ENCODE measurements at regions not wholly inside any gene's neighbourhood (a gene's known extent, or its start where the extent isn't known, plus 50 kb on each side); places are given as distances from the start of the nearest gene placed in this dataset.

GRCh38 chr6:146955570-146955969 is 248.6 kb upstream of the STXBP5 start:
- H3K9me3 Mint-ChIP-seq: peaks cover 0 to 1% of the 10 kb centered on the region in 2 donors
- H3K36me3 Mint-ChIP-seq: no peaks in the 10 kb centered on the region
- H3K4me1 Mint-ChIP-seq: peaks cover 2 to 6% of the 10 kb centered on the region in 2 donors
- H3K27me3 Mint-ChIP-seq: peaks cover 0 to 6% of the 10 kb centered on the region in 2 donors
- H3K27ac Mint-ChIP-seq: no peak overlapping the region
- ATAC-seq (replicated peaks): no peak
- no peak overlapping the region for H3K4me3 Mint-ChIP-seq
- DNase-seq: no peak

- no peaks in the 10 kb centered on the region for H3K4me1 Mint-ChIP-seq
- H3K4me3 Mint-ChIP-seq: no peak overlapping the region
- no peak for ATAC-seq (replicated peaks)
Observed at GRCh38 chr6:146957181-146958093, 246.8 kb upstream of the STXBP5 start.

GRCh38 chr6:146961831-146962230 is 242.4 kb upstream of the STXBP5 start:
- peaks cover 22 to 23% of the 10 kb centered on the region in 2 donors for H3K9me3 Mint-ChIP-seq
- peaks cover 0 to 5% of the 10 kb centered on the region in 2 donors for H3K36me3 Mint-ChIP-seq
- no peaks in the 10 kb centered on the region for H3K27me3 Mint-ChIP-seq
- ATAC-seq (replicated peaks): no peak
- H3K4me1 Mint-ChIP-seq: no peaks in the 10 kb centered on the region
- no peak overlapping the region for H3K27ac Mint-ChIP-seq
- no peak overlapping the region for H3K4me3 Mint-ChIP-seq
- no peak for DNase-seq

More at GRCh38 chr6:146957181-146958093, 246.8 kb upstream of the STXBP5 start:
- DNase-seq: no peak
- Mint-ChIP-seq H3K27me3 (no peaks in the 10 kb centered on the region), H3K27ac (no peak overlapping the region), H3K9me3 (peaks cover 0 to 1% of the 10 kb centered on the region in 2 donors), H3K36me3 (no peaks in the 10 kb centered on the region)

GRCh38 chr6:146962329-146962728 is 241.9 kb upstream of the STXBP5 start:
- Mint-ChIP-seq H3K4me1 (no peaks in the 10 kb centered on the region), H3K9me3 (peaks cover 22 to 25% of the 10 kb centered on the region in 2 donors), H3K27ac (no peak overlapping the region), H3K4me3 (no peak overlapping the region), H3K36me3 (peaks cover 0 to 5% of the 10 kb centered on the region in 2 donors), H3K27me3 (no peaks in the 10 kb centered on the region)
- DNase-seq (no peak), ATAC-seq (replicated peaks) (no peak)

- no peak for DNase-seq
- no peak overlapping the region for H3K27ac Mint-ChIP-seq
- H3K36me3 Mint-ChIP-seq: peaks cover 0 to 5% of the 10 kb centered on the region in 2 donors
- H3K27me3 Mint-ChIP-seq: no peaks in the 10 kb centered on the region
- H3K4me3 Mint-ChIP-seq: no peak overlapping the region
- ATAC-seq (replicated peaks): no peak
- H3K4me1 Mint-ChIP-seq: no peaks in the 10 kb centered on the region
- H3K9me3 Mint-ChIP-seq: peaks cover 22 to 27% of the 10 kb centered on the region in 2 donors
Observed at GRCh38 chr6:146965110-146965689, 239.0 kb upstream of the STXBP5 start.

GRCh38 chr6:146968041-146968760 is 236.0 kb upstream of the STXBP5 start:
- Mint-ChIP-seq H3K27ac (no peak overlapping the region), H3K27me3 (no peaks in the 10 kb centered on the region), H3K36me3 (peaks cover 0 to 5% of the 10 kb centered on the region in 2 donors), H3K4me1 (no peaks in the 10 kb centered on the region), H3K4me3 (no peak overlapping the region), H3K9me3 (peaks cover 22 to 27% of the 10 kb centered on the region in 2 donors)
- ATAC-seq (replicated peaks) (no peak), DNase-seq (no peak)

GRCh38 chr6:146972546-146972945 is 231.7 kb upstream of the STXBP5 start:
- H3K4me3 Mint-ChIP-seq: no peak overlapping the region
- peaks cover under 1 to 1% of the 10 kb centered on the region in 2 donors for H3K9me3 Mint-ChIP-seq
- H3K27me3 Mint-ChIP-seq: peaks cover 0 to 6% of the 10 kb centered on the region in 2 donors
- peaks cover 0 to 6% of the 10 kb centered on the region in 2 donors for H3K4me1 Mint-ChIP-seq
- no peak for DNase-seq
- H3K36me3 Mint-ChIP-seq: no peaks in the 10 kb centered on the region
- H3K27ac Mint-ChIP-seq: no peak overlapping the region
- ATAC-seq (replicated peaks): no peak

GRCh38 chr6:146974351-146974750 is 229.9 kb upstream of the STXBP5 start:
- peaks cover 0 to 6% of the 10 kb centered on the region in 2 donors for H3K4me1 Mint-ChIP-seq
- DNase-seq (no peak), ATAC-seq (replicated peaks) (no peak)
- H3K27me3 Mint-ChIP-seq: peaks cover 4 to 6% of the 10 kb centered on the region in 2 donors
- H3K27ac Mint-ChIP-seq: no peak overlapping the region
- H3K36me3 Mint-ChIP-seq: no peaks in the 10 kb centered on the region
- peaks cover 0 to 1% of the 10 kb centered on the region in 2 donors for H3K9me3 Mint-ChIP-seq
- no peak overlapping the region for H3K4me3 Mint-ChIP-seq

GRCh38 chr6:146975093-146975492 is 229.1 kb upstream of the STXBP5 start:
- Mint-ChIP-seq H3K27me3 (peaks cover 4 to 6% of the 10 kb centered on the region in 2 donors), H3K9me3 (peaks cover 0 to 1% of the 10 kb centered on the region in 2 donors), H3K36me3 (no peaks in the 10 kb centered on the region), H3K27ac (no peak overlapping the region), H3K4me1 (peaks cover 0 to 6% of the 10 kb centered on the region in 2 donors), H3K4me3 (no peak overlapping the region)
- DNase-seq (no peak), ATAC-seq (replicated peaks) (no peak)

GRCh38 chr6:146980900-146981329 is 223.3 kb upstream of the STXBP5 start:
- no peak for ATAC-seq (replicated peaks)
- Mint-ChIP-seq H3K27ac (no peak overlapping the region), H3K27me3 (peaks cover 4 to 6% of the 10 kb centered on the region in 2 donors), H3K9me3 (peaks cover 0 to 1% of the 10 kb centered on the region in 2 donors), H3K4me3 (no peak overlapping the region), H3K4me1 (peaks cover 0 to 6% of the 10 kb centered on the region in 2 donors), H3K36me3 (no peaks in the 10 kb centered on the region)
- no peak for DNase-seq

- DNase-seq (no peak), ATAC-seq (replicated peaks) (no peak)
- Mint-ChIP-seq H3K36me3 (no peaks in the 10 kb centered on the region), H3K9me3 (no peaks in the 10 kb centered on the region), H3K27ac (no peak overlapping the region), H3K4me3 (no peak overlapping the region), H3K4me1 (no peaks in the 10 kb centered on the region), H3K27me3 (peaks cover 0 to 4% of the 10 kb centered on the region in 2 donors)
Observed at GRCh38 chr6:146981981-146982380, 222.2 kb upstream of the STXBP5 start.

- ATAC-seq (replicated peaks) (no peak), DNase-seq (no peak)
- H3K27ac Mint-ChIP-seq: no peak overlapping the region
- H3K36me3 Mint-ChIP-seq: no peaks in the 10 kb centered on the region
- H3K27me3 Mint-ChIP-seq: no peaks in the 10 kb centered on the region
- H3K4me3 Mint-ChIP-seq: no peak overlapping the region
- peaks cover 0 to 3% of the 10 kb centered on the region in 2 donors for H3K9me3 Mint-ChIP-seq
- no peaks in the 10 kb centered on the region for H3K4me1 Mint-ChIP-seq
Observed at GRCh38 chr6:146984251-146984924, 219.8 kb upstream of the STXBP5 start.

- Mint-ChIP-seq H3K36me3 (no peaks in the 10 kb centered on the region), H3K9me3 (peaks cover 0 to 3% of the 10 kb centered on the region in 2 donors), H3K27ac (no peak overlapping the region), H3K27me3 (no peaks in the 10 kb centered on the region), H3K4me1 (no peaks in the 10 kb centered on the region), H3K4me3 (no peak overlapping the region)
- no peak for ATAC-seq (replicated peaks)
- DNase-seq: no peak
Observed at GRCh38 chr6:146985111-146985510, 219.1 kb upstream of the STXBP5 start.

- no peak overlapping the region for H3K27ac Mint-ChIP-seq
- DNase-seq: no peak
- H3K4me3 Mint-ChIP-seq: no peak overlapping the region
- no peaks in the 10 kb centered on the region for H3K36me3 Mint-ChIP-seq
- H3K9me3 Mint-ChIP-seq: peaks cover 0 to 6% of the 10 kb centered on the region in 2 donors
- H3K27me3 Mint-ChIP-seq: no peaks in the 10 kb centered on the region
- ATAC-seq (replicated peaks): no peak
- H3K4me1 Mint-ChIP-seq: no peaks in the 10 kb centered on the region
Observed at GRCh38 chr6:146985966-146986365, 218.3 kb upstream of the STXBP5 start.
